ENCODE measurements at regions not wholly inside any gene's neighbourhood (a gene's known extent, or its start where the extent isn't known, plus 50 kb on each side); places are given as distances from the start of the nearest gene placed in this dataset.

- H3K4me1 ChIP-seq (ENCODE audit: control insufficient read depth in 1 of 2, insufficient read depth in 2 of 2, low read length in 2 of 2) = no peaks in the 10 kb centered on the region
- H3K4me3 ChIP-seq (replicated peaks in 1 of 3; ENCODE audit: low read depth in 2 of 3, low read length in 3 of 3) = no peak overlapping the region
- H3K4me1 Mint-ChIP-seq = no peaks in the 10 kb centered on the region
- no peak overlapping the region for H2AFZ ChIP-seq (ENCODE audit: insufficient read depth, low read depth, low read length, poor library complexity, severe bottlenecking)
- H3K27me3 ChIP-seq (ENCODE audit: control insufficient read depth in 2 of 2, insufficient read depth in 2 of 2, low read length in 2 of 2) = no peaks in the 10 kb centered on the region
- H3K4me3 Mint-ChIP-seq = no peak overlapping the region
- H3K27me3 Mint-ChIP-seq (ENCODE audit: low read depth in 3 of 3) = no peaks in the 10 kb centered on the region
- H3K36me3 Mint-ChIP-seq = no peaks in the 10 kb centered on the region
- no peak overlapping the region for H3K27ac ChIP-seq (ENCODE audit: low read depth in 1 of 2, low read length in 2 of 2)
- no peaks in the 10 kb centered on the region for H4K20me1 ChIP-seq (ENCODE audit: insufficient read depth, low read length)
- H3K27ac Mint-ChIP-seq = no peak overlapping the region
- no peak for TF ChIP-seq CTCF (IDR thresholded peaks at IDR 0.05)
- DNase-seq = no peak
- no peaks in the 10 kb centered on the region for H3K79me2 ChIP-seq (ENCODE audit: insufficient read depth, low read length)
- no CpG with 5 or more reads among the region's 2 CpGs for WGBS (ENCODE audit: insufficient coverage)
- H3K36me3 ChIP-seq (replicated peaks in 1 of 2; ENCODE audit: control insufficient read depth in 1 of 2, insufficient read depth in 2 of 2, low read length in 2 of 2) = no peaks in the 10 kb centered on the region
- H3K9ac ChIP-seq (ENCODE audit: insufficient read depth, low read length, poor library complexity, severe bottlenecking) = no peak overlapping the region
- H3K9me3 ChIP-seq (replicated peaks in 1 of 2; ENCODE audit: control insufficient read depth in 1 of 2, insufficient read depth in 1 of 2, low read length in 2 of 2) = peaks cover 0 to 2% of the 10 kb centered on the region in 2 donors
- H3K4me2 ChIP-seq (replicated peaks; ENCODE audit: extremely low read depth, low read length, poor library complexity, severe bottlenecking) = no peak overlapping the region
- H3K9me3 Mint-ChIP-seq = peaks cover 0 to 7% (median 3%) of the 10 kb centered on the region in 7 donors
- intact Hi-C loops (cut with micrococcal nuclease) = no loop called here
These were observed 211.5 kb upstream of the GCFC2 start for GRCh38 chr2:75922191-75922590.

- no peaks in the 10 kb centered on the region for H3K27me3 Mint-ChIP-seq (ENCODE audit: low read depth in 3 of 3)
- H3K27ac ChIP-seq (ENCODE audit: low read depth in 1 of 2, low read length in 2 of 2) = no peak overlapping the region
These were observed 210.3 kb upstream of the GCFC2 start for GRCh38 chr2:75920859-75921551.

More at GRCh38 chr2:75920859-75921551, 210.3 kb upstream of the GCFC2 start:
- intact Hi-C loops (cut with micrococcal nuclease) = no loop called here
- Mint-ChIP-seq H3K36me3 (no peaks in the 10 kb centered on the region), H3K4me1 (no peaks in the 10 kb centered on the region), H3K9me3 (peaks cover 0 to 9% (median 4%) of the 10 kb centered on the region in 7 donors), H3K27ac (no peak overlapping the region), H3K4me3 (no peak overlapping the region)
- Histone ChIP-seq H3K4me2 (replicated peaks; ENCODE audit: extremely low read depth, low read length, poor library complexity, severe bottlenecking) (no peak overlapping the region), H3K4me3 (replicated peaks in 1 of 3; ENCODE audit: low read depth in 2 of 3, low read length in 3 of 3) (no peak overlapping the region), H3K36me3 (replicated peaks in 1 of 2; ENCODE audit: control insufficient read depth in 1 of 2, insufficient read depth in 2 of 2, low read length in 2 of 2) (no peaks in the 10 kb centered on the region), H3K9me3 (replicated peaks in 1 of 2; ENCODE audit: control insufficient read depth in 1 of 2, insufficient read depth in 1 of 2, low read length in 2 of 2) (peaks cover 0 to 11% of the 10 kb centered on the region in 2 donors), H3K9ac (ENCODE audit: insufficient read depth, low read length, poor library complexity, severe bottlenecking) (no peak overlapping the region), H4K20me1 (ENCODE audit: insufficient read depth, low read length) (no peaks in the 10 kb centered on the region), H3K4me1 (ENCODE audit: control insufficient read depth in 1 of 2, insufficient read depth in 2 of 2, low read length in 2 of 2) (no peaks in the 10 kb centered on the region), H2AFZ (ENCODE audit: insufficient read depth, low read depth, low read length, poor library complexity, severe bottlenecking) (no peak overlapping the region), H3K79me2 (ENCODE audit: insufficient read depth, low read length) (no peaks in the 10 kb centered on the region), H3K27me3 (ENCODE audit: control insufficient read depth in 2 of 2, insufficient read depth in 2 of 2, low read length in 2 of 2) (no peaks in the 10 kb centered on the region)
- WGBS (ENCODE audit: insufficient coverage) = 81% methylated on average over 2 of the region's 8 CpGs
- TF ChIP-seq CTCF (IDR thresholded peaks at IDR 0.05) = no peak
- DNase-seq = no peak
